Esophagus muscularis mucosa (tissue), 4 donors: ENCODE measurements at regions not wholly inside any gene's neighbourhood (a gene's known extent, or its start where the extent isn't known, plus 50 kb on each side); places are given as distances from the start of the nearest gene placed in this dataset.
A peak's percentile ranks its signal among the peaks of the same experiment; 100 is the strongest.

ENCODE experiments used
- DNase-seq: peaks from one replicate; pipeline ENCODE4 v3.0.0-alpha.2; 2017; ENCODE audit errors: extremely low spot score
- H3K27ac ChIP-seq, 4 donors: fragments of 200-600 bp; sonication (generic); replicated peaks in 1 of 4; 1 replicate in 3 of 4; 2 replicates in 1 of 4; pipeline ENCODE4 v1.5.1; 2016 to 2019; ENCODE audit warnings: mild to moderate bottlenecking in 1 of 4
- H3K27me3 ChIP-seq, 4 donors: fragments of 200-600 bp; sonication (generic); one replicate each; pipeline versions ENCODE4 v1.5.1 to v1.6.0; 2016 to 2019
- H3K36me3 ChIP-seq, 4 donors: fragments of 200-600 bp; sonication (generic); one replicate each; pipeline ENCODE4 v1.5.1; 2016 to 2019
- H3K4me1 ChIP-seq, 4 donors: fragments of 200-600 bp; sonication (generic); one replicate each; pipeline ENCODE4 v1.5.1; 2016 to 2019
- H3K4me3 ChIP-seq, 4 donors: fragments of 200-600 bp; sonication (generic); 1 replicate in 2 of 4; 2 replicates in 2 of 4; pipeline ENCODE4 v1.5.1; 2016 to 2019; ENCODE audit warnings: mild to moderate bottlenecking in 4 of 4, moderate library complexity in 1 of 4
- H3K9me3 ChIP-seq, 4 donors: fragments of 200-600 bp; sonication (generic); 1 replicate in 3 of 4; 2 replicates in 1 of 4; pipeline ENCODE4 v1.5.1; 2016 to 2019
- CTCF ChIP-seq, 3 experiments: fragments of 200-600 bp in 2 of 3; fragments of 450-650 bp in 1 of 3; sonication (generic) in 2 of 3; IDR thresholded peaks; one replicate each; pipeline ENCODE4 v1.5.1; 2017 to 2019; ENCODE audit warnings: antibody characterized with exemption in 3 of 3, mild to moderate bottlenecking in 2 of 3, moderate library complexity in 1 of 3
- EP300 ChIP-seq: sonication (generic); formaldehyde crosslinking; IDR thresholded peaks from one replicate; pipeline ENCODE4 v1.6.1; 2017; ENCODE audit warnings: antibody characterized with exemption
- POLR2A ChIP-seq: fragments of 450-650 bp; IDR thresholded peaks from one replicate; pipeline ENCODE4 v1.6.1; 2017; ENCODE audit warnings: antibody characterized with exemption, moderate library complexity, mild to moderate bottlenecking, low read depth
- POLR2AphosphoS5 ChIP-seq, 2 donors: sonication (generic); formaldehyde crosslinking; IDR thresholded peaks; one replicate each; pipeline ENCODE4 v1.6.1; 2017; ENCODE audit warnings: antibody characterized with exemption in 2 of 2
- WGBS: methylation state at CpG from one replicate; pipeline ENCODE4 v1.1.5; 2018; 5-methylcytosine and 5-hydroxymethylcytosine counted together
- intact Hi-C: fragments of 100-400 bp; cut with DNase I; formaldehyde crosslinking; loops from one replicate; pipeline ENCODE4 v1.15.1; 2023

DNA sequence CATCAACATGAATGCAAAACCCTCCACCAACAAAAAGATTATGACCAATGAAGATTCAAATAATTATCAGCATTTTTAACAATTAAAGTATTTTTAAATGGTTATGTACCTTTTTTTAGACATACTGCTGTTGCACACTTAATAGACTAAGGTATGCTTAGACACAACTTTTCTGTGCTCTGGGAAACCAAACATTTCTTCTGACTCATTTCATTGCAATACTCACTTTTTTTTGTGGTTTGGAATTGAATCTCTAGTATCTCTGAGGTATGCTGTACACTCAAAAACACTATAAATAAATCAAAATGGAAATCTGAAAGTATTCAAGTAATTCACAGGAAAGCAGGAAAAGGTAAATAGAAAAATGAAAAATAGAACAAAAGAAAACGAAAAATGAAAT, 247.9 kb upstream of the POU3F3 start:
- Histone ChIP-seq H3K36me3 (no peaks in the 10 kb centered on the region), H3K4me1 (no peaks in the 10 kb centered on the region), H3K27me3 (no peaks in the 10 kb centered on the region), H3K4me3 (no peak overlapping the region), H3K27ac (no peak overlapping the region), H3K9me3 (peaks cover 0 to 29% (median 9%) of the 10 kb centered on the region in 4 donors)
- intact Hi-C loops: no loop called here
- TF ChIP-seq POLR2A (no peak), CTCF (IDR thresholded peaks at IDR 0.05) (no peak), EP300 (no peak), POLR2AphosphoS5 (IDR thresholded peaks at IDR 0.05) (no peak)
- no peak for DNase-seq
- WGBS: 61% methylated on average over 1 of the region's 1 CpG

GRCh38 chr2:104616856-104617255, 237.1 kb upstream of the POU3F3 start:
- Histone ChIP-seq H3K36me3 (no peaks in the 10 kb centered on the region), H3K4me1 (no peaks in the 10 kb centered on the region), H3K27ac (no peak overlapping the region), H3K27me3 (no peaks in the 10 kb centered on the region), H3K9me3 (no peaks in the 10 kb centered on the region), H3K4me3 (no peak overlapping the region)
- intact Hi-C loops: no loop called here
- no peak for DNase-seq
- TF ChIP-seq POLR2A (no peak), EP300 (no peak), POLR2AphosphoS5 (IDR thresholded peaks at IDR 0.05) (no peak), CTCF (IDR thresholded peaks at IDR 0.05) (no peak)
- WGBS: 77% methylated on average over 3 of the region's 3 CpGs

DNA sequence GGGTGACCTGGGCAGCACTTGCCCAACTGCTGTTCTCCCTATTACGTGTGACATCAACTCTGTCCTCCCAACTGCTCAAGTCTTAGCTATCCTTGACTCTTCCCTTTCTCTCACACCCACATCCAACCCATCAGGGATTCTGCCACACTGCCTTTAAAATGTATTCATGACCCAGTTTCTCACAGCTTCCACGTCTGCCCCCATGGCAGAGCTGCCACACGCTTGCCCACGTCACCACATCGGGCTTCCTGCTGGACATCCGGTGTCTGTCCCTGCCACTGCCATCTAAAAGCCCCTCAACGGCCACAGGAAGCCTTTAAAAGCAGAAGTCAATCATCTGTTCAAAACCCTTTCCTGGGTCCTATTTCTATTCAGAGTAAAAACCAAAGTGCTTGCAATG, 233.1 kb upstream of the POU3F3 start:
- Histone ChIP-seq H3K36me3 (no peaks in the 10 kb centered on the region), H3K4me3 (no peak overlapping the region), H3K27me3 (no peaks in the 10 kb centered on the region), H3K9me3 (no peaks in the 10 kb centered on the region), H3K27ac (no peak overlapping the region), H3K4me1 (no peaks in the 10 kb centered on the region)
- intact Hi-C loops: no loop called here
- TF ChIP-seq POLR2A (no peak), CTCF (IDR thresholded peaks at IDR 0.05) (no peak), POLR2AphosphoS5 (IDR thresholded peaks at IDR 0.05) (no peak), EP300 (no peak)
- no peak for DNase-seq
- 62% methylated on average over 7 of the region's 7 CpGs for WGBS

DNA sequence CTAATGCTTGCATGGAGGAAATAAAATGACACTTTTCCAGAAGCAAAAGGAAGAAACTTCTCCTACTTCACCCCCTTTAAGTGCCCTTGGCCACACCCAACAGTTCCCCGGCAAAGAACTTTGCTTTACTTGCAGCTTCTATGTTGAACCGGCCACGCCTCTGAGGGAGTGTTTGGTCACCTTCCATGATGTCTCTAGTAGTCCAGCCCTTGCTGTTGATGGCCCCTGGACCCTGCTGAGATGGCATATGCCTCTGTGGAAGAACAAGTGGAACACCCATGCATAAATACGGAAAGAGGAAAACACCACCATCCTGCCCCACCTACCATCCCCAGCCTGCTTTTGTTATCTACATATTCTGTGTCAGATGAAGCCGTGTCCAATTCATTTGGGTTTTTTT, 218.3 kb upstream of the POU3F3 start:
- peak; percentile 37 for DNase-seq
- H3K4me3 ChIP-seq: no peak overlapping the region
- no peaks in the 10 kb centered on the region for H3K36me3 ChIP-seq
- H3K27me3 ChIP-seq: no peaks in the 10 kb centered on the region
- TF ChIP-seq POLR2A (no peak), CTCF (IDR thresholded peaks at IDR 0.05) (no peak), EP300 (no peak), POLR2AphosphoS5 (IDR thresholded peaks at IDR 0.05) (no peak)
- WGBS: 91% methylated on average over 5 of the region's 5 CpGs
- no peaks in the 10 kb centered on the region for H3K4me1 ChIP-seq
- H3K27ac ChIP-seq: no peak overlapping the region
- intact Hi-C loops: no loop called here
- H3K9me3 ChIP-seq: no peaks in the 10 kb centered on the region

DNA sequence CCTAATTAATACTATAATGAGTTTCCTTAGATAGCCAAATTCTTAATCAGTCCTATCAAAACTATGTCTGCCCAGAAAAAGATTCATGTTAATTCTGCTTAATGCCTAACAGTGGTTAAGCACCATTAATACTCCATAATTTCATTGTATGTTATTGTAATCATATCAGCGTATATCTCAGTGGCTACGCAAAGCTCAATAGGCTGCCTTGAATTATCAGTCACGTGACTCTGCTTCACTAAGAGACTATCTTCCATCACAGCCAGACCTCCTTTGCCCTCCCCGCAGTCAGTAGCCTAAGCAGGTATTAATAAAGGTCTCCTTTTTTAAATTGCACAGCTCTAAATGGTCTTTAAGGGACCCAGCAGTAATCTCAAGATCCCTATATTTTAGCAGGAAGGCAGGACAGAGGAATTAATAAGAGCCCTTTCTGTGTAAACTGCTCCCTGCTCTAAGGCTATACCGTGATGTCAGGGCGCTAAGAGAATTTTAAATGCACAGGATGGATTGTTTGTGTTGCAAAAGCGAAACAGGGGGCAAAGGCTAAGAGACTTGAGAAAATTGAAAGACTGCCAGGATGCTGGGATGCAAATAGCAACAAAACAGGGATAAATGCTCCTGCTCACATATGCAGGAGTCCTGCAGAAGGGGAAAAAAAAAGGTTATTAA, 215.6 kb upstream of the POU3F3 start:
- WGBS: 62% methylated on average over 7 of the region's 7 CpGs
- DNase-seq: peak; percentile 31
- Histone ChIP-seq H3K36me3 (no peaks in the 10 kb centered on the region), H3K4me1 (no peaks in the 10 kb centered on the region), H3K4me3 (no peak overlapping the region), H3K27ac (no peak overlapping the region), H3K9me3 (no peaks in the 10 kb centered on the region), H3K27me3 (no peaks in the 10 kb centered on the region)
- TF ChIP-seq CTCF (IDR thresholded peaks at IDR 0.05): no peak
- TF ChIP-seq POLR2AphosphoS5 (IDR thresholded peaks at IDR 0.05): no peak
- TF ChIP-seq POLR2A: no peak
- TF ChIP-seq EP300: no peak
- intact Hi-C loops: no loop called here
